Fibroblast of lung (primary cell): ENCODE measurements at regions not wholly inside any gene's neighbourhood (a gene's known extent, or its start where the extent isn't known, plus 50 kb on each side); places are given as distances from the start of the nearest gene placed in this dataset.

Experiments
- DNase-seq, 2 donors: peaks; one replicate each; pipeline versions ENCODE4 v3.0.0 to v3.0.0-alpha.2; 2010; ENCODE audit warnings: low read depth in 2 of 2
- H2AFZ ChIP-seq: 2 replicates; pipeline ENCODE4 v1.5.1; 2012; ENCODE audit warnings: low read length, control low read depth, inconsistent platforms
- H3K27ac ChIP-seq: 2 replicates; pipeline ENCODE4 v1.5.1; 2011; ENCODE audit warnings: low read length, control low read depth; ENCODE audit not compliant: insufficient read depth
- H3K27me3 ChIP-seq: 2 replicates; pipeline ENCODE4 v1.5.1; 2011; ENCODE audit warnings: mild to moderate bottlenecking, low read length; ENCODE audit not compliant: control insufficient read depth, insufficient read depth
- H3K36me3 ChIP-seq: 2 replicates; pipeline ENCODE4 v1.5.1; 2011; ENCODE audit warnings: low read length; ENCODE audit not compliant: control insufficient read depth, insufficient read depth
- H3K4me1 ChIP-seq: 2 replicates; pipeline ENCODE4 v1.5.1; 2011; ENCODE audit warnings: low read length; ENCODE audit not compliant: control insufficient read depth, insufficient read depth; ENCODE audit errors: extremely low read depth
- H3K4me2 ChIP-seq: 2 replicates; pipeline ENCODE4 v1.5.1; 2011; ENCODE audit warnings: low read length, control low read depth; ENCODE audit not compliant: insufficient read depth; ENCODE audit errors: extremely low read depth
- H3K4me3 ChIP-seq, 4 experiments: fragments of 200-600 bp in 1 of 4; sonication (generic) in 1 of 4; replicated peaks in 1 of 4; 2 replicates each; pipeline ENCODE4 v1.5.1; 2011 to 2016; ENCODE audit warnings: low read length in 4 of 4, low read depth in 3 of 4, mild to moderate bottlenecking in 3 of 4, control low read depth in 2 of 4, inconsistent platforms in 1 of 4, mixed read lengths in 1 of 4; ENCODE audit not compliant: insufficient read depth in 1 of 4; ENCODE audit errors: control extremely low read depth in 1 of 4
- H3K79me2 ChIP-seq: 2 replicates; pipeline ENCODE4 v1.5.1; 2012; ENCODE audit warnings: mild to moderate bottlenecking, low read length, inconsistent platforms; ENCODE audit not compliant: control insufficient read depth, insufficient read depth
- H3K9ac ChIP-seq: 2 replicates; pipeline ENCODE4 v1.5.1; 2011; ENCODE audit warnings: mild to moderate bottlenecking, low read length, control low read depth; ENCODE audit not compliant: insufficient read depth
- H3K9me3 ChIP-seq: 2 replicates; pipeline ENCODE4 v1.5.1; 2012; ENCODE audit warnings: low read depth, low read length; ENCODE audit not compliant: control insufficient read depth, insufficient read depth
- H4K20me1 ChIP-seq: 2 replicates; pipeline ENCODE4 v1.5.1; 2011; ENCODE audit warnings: low read length; ENCODE audit not compliant: control insufficient read depth, insufficient read depth; ENCODE audit errors: extremely low read depth
- EZH2 ChIP-seq: IDR thresholded peaks from 2 replicates; pipeline ENCODE4 v1.5.1; 2012; ENCODE audit warnings: low read length, control low read depth, mild to moderate bottlenecking; ENCODE audit errors: missing control alignments
- TF ChIP-seq, protein P1 (sequence below), 2 donors: IDR thresholded peaks in 1 of 2; conservative IDR thresholded peaks in 1 of 2; 1 replicate in 1 of 2; 2 replicates in 1 of 2; pipeline ENCODE4 v1.5.1; 2011 to 2012; ENCODE audit warnings: low read length in 2 of 2, control low read depth in 1 of 2, inconsistent platforms in 1 of 2, low read depth in 1 of 2, mild to moderate bottlenecking in 1 of 2

DNA sequence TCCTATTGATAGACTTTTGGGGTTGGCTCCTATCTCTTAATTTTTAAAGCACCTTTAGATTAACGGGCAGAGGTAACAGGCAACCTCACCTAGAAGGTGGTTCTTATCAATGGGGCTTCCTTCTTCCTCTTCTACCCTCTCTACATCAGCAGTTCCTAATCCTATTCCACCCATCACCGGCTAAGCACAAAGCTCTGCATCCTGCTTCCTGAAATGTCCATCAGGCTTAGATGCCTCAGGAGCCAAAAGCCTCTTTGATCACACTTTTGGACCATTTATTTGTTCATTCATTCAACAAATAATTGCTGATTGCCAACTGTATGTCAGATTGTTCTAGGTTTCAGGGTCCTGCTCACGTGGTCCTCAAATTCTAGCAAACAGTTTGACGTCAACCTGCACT, 586.0 kb downstream of the TOX3 start:
- no peaks in the 10 kb centered on the region for H3K4me1 ChIP-seq
- no peaks in the 10 kb centered on the region for H3K79me2 ChIP-seq
- H2AFZ ChIP-seq = no peak overlapping the region
- no peaks in the 10 kb centered on the region for H4K20me1 ChIP-seq
- no peak overlapping the region for H3K27ac ChIP-seq
- TF ChIP-seq EZH2 = no peak
- TF ChIP-seq, protein P1, sequence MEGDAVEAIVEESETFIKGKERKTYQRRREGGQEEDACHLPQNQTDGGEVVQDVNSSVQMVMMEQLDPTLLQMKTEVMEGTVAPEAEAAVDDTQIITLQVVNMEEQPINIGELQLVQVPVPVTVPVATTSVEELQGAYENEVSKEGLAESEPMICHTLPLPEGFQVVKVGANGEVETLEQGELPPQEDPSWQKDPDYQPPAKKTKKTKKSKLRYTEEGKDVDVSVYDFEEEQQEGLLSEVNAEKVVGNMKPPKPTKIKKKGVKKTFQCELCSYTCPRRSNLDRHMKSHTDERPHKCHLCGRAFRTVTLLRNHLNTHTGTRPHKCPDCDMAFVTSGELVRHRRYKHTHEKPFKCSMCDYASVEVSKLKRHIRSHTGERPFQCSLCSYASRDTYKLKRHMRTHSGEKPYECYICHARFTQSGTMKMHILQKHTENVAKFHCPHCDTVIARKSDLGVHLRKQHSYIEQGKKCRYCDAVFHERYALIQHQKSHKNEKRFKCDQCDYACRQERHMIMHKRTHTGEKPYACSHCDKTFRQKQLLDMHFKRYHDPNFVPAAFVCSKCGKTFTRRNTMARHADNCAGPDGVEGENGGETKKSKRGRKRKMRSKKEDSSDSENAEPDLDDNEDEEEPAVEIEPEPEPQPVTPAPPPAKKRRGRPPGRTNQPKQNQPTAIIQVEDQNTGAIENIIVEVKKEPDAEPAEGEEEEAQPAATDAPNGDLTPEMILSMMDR (conservative IDR thresholded peaks at IDR 0.05 in 1 of 2, IDR thresholded peaks at IDR 0.05 in 1 of 2; ENCODE audit: low read depth in 1 of 2, low read length in 2 of 2) = no peak
- H3K9ac ChIP-seq = no peak overlapping the region
- H3K36me3 ChIP-seq = no peaks in the 10 kb centered on the region
- no peak for DNase-seq
- H3K27me3 ChIP-seq = no peaks in the 10 kb centered on the region
- H3K9me3 ChIP-seq = no peaks in the 10 kb centered on the region
- H3K4me2 ChIP-seq = no peak overlapping the region
- H3K4me3 ChIP-seq = no peak overlapping the region

DNA sequence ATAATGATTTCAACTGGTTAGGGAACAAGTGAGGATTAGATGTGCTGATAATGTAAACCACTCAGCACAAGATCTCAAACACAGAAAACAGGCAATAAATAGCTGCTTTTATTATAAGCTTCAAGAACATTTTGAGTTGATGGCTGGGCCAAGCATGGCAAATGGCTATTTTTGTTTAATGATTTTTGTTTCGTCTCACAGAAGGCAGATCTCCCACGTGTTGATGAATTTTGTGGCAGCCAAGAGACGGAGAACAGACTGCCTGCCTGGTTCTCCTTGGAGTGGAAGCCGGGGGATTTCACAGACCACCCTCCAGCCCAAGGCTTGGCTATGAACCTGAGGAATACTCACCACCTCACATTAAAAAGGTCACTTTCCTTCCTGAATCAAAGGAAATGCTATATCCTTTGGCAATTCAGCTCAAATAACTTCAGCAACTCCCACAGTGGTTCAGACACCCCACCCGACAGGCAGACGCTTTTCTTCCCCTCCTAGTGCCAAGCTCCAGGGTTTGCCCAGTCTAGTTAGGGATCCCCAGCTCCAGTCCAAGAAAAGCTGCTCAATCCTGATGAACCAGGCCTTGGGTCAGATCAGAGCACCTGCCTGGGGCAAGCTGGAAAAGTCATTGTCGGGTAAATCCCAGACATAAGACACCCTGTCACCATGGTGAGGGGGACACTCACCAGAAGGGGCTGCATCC, 593.5 kb downstream of the TOX3 start:
- H3K36me3 ChIP-seq = no peaks in the 10 kb centered on the region
- no peaks in the 10 kb centered on the region for H3K4me1 ChIP-seq
- no peak overlapping the region for H2AFZ ChIP-seq
- H3K9ac ChIP-seq = no peak overlapping the region
- no peaks in the 10 kb centered on the region for H3K9me3 ChIP-seq
- no peak overlapping the region for H3K4me3 ChIP-seq
- no peak overlapping the region for H3K27ac ChIP-seq
- H3K79me2 ChIP-seq = no peaks in the 10 kb centered on the region
- no peak for TF ChIP-seq EZH2
- TF ChIP-seq, protein P1 (conservative IDR thresholded peaks at IDR 0.05 in 1 of 2, IDR thresholded peaks at IDR 0.05 in 1 of 2; ENCODE audit: low read depth in 1 of 2, low read length in 2 of 2) = no peak
- H4K20me1 ChIP-seq = no peaks in the 10 kb centered on the region
- no peaks in the 10 kb centered on the region for H3K27me3 ChIP-seq
- DNase-seq = no peak
- H3K4me2 ChIP-seq = no peak overlapping the region

DNA sequence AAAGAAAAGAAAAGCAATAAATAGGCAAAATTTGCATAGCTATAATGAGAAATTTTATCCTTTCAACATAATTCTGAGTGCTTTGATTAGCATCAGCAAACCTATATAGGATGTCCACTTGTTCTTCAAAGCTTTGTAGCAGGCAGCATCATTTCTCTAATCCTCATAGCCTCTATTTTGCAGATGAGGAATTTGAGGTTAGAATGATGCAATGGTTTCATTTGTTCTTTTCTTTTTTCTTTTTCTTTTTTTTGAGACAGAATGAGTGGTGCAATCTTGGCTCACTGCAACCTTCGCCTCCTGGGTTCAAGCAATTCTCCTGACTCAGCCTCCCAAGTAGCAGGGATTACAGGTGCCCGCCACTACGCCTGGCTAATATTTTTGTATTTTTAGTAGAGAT, 594.4 kb downstream of the TOX3 start:
- no peak for TF ChIP-seq EZH2
- TF ChIP-seq, protein P1 (conservative IDR thresholded peaks at IDR 0.05 in 1 of 2, IDR thresholded peaks at IDR 0.05 in 1 of 2; ENCODE audit: low read depth in 1 of 2, low read length in 2 of 2) = no peak
- Histone ChIP-seq H3K36me3 (no peaks in the 10 kb centered on the region), H4K20me1 (no peaks in the 10 kb centered on the region), H3K4me3 (no peak overlapping the region), H3K4me2 (no peak overlapping the region), H3K27me3 (no peaks in the 10 kb centered on the region), H3K27ac (no peak overlapping the region), H3K4me1 (no peaks in the 10 kb centered on the region), H3K9ac (no peak overlapping the region), H3K79me2 (no peaks in the 10 kb centered on the region), H3K9me3 (no peaks in the 10 kb centered on the region), H2AFZ (no peak overlapping the region)
- DNase-seq = peak in 1 of 2 donors; percentile 43
